Calu3 (cell line): ENCODE measurements at regions not wholly inside any gene's neighbourhood (a gene's known extent, or its start where the extent isn't known, plus 50 kb on each side); places are given as distances from the start of the nearest gene placed in this dataset.
A peak's percentile ranks its signal among the peaks of the same experiment; 100 is the strongest.

Experiments
- BruUV-seq: library from RNA; stranded (reverse); fragments of 400-500 nt; replicated peaks from 2 replicates; lab custom pipeline; 2021; lab: Mats Ljungman, UMichigan
- CTCF ChIA-PET: fragments of 300-600 bp; sonication (Branson Sonifier 250); formaldehyde crosslinking; loops from one replicate; lab custom pipeline; 2022; ENCODE audit warnings: antibody characterized with exemption; lab: Charles Lee
- DNase-seq: peaks from one replicate; pipeline ENCODE4 v3.0.0; 2022
- H3K27ac Mint-ChIP-seq: one replicate; pipeline ENCODE4 v1.8.0; 2022; ENCODE audit warnings: mixed read lengths; ENCODE audit not compliant: unreplicated experiment
- H3K27me3 Mint-ChIP-seq: one replicate; pipeline ENCODE4 v1.8.0; 2022; ENCODE audit warnings: mixed read lengths; ENCODE audit not compliant: unreplicated experiment
- H3K36me3 Mint-ChIP-seq: one replicate; pipeline ENCODE4 v1.8.0; 2022; ENCODE audit warnings: mild to moderate bottlenecking, moderate library complexity, mixed read lengths; ENCODE audit not compliant: insufficient read depth, unreplicated experiment
- H3K4me1 Mint-ChIP-seq: one replicate; pipeline ENCODE4 v1.8.0; 2022; ENCODE audit warnings: mild to moderate bottlenecking, low read depth, mixed read lengths; ENCODE audit not compliant: unreplicated experiment
- H3K4me3 Mint-ChIP-seq: one replicate; pipeline ENCODE4 v1.8.0; 2022; ENCODE audit warnings: mild to moderate bottlenecking, low read depth, moderate library complexity, mixed read lengths; ENCODE audit not compliant: unreplicated experiment
- H3K9me3 Mint-ChIP-seq: one replicate; pipeline ENCODE4 v1.8.0; 2022; ENCODE audit warnings: low read depth, mixed read lengths; ENCODE audit not compliant: unreplicated experiment
- intact Hi-C: fragments of 100-400 bp; cut with micrococcal nuclease; formaldehyde crosslinking; loops from one replicate; pipeline ENCODE4 v1.10.0; 2022; ENCODE audit not compliant: unreplicated experiment
- TF ChIP-seq, protein P1 (sequence below): fragments of 200-600 bp; IDR thresholded peaks from one replicate; pipeline ENCODE4 v1.8.0; 2022; ENCODE audit warnings: antibody characterized with exemption; ENCODE audit not compliant: unreplicated experiment

- intact Hi-C loops = loop anchor here (5.0 kb wide), 1 partner anchor 52 kb away; no protein-coding TSS in a partner anchor
- H3K36me3 Mint-ChIP-seq = peaks cover 4% of the 10 kb centered on the region
- TF ChIP-seq, protein P1, sequence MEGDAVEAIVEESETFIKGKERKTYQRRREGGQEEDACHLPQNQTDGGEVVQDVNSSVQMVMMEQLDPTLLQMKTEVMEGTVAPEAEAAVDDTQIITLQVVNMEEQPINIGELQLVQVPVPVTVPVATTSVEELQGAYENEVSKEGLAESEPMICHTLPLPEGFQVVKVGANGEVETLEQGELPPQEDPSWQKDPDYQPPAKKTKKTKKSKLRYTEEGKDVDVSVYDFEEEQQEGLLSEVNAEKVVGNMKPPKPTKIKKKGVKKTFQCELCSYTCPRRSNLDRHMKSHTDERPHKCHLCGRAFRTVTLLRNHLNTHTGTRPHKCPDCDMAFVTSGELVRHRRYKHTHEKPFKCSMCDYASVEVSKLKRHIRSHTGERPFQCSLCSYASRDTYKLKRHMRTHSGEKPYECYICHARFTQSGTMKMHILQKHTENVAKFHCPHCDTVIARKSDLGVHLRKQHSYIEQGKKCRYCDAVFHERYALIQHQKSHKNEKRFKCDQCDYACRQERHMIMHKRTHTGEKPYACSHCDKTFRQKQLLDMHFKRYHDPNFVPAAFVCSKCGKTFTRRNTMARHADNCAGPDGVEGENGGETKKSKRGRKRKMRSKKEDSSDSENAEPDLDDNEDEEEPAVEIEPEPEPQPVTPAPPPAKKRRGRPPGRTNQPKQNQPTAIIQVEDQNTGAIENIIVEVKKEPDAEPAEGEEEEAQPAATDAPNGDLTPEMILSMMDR = no peak
- no TSS peak for BruUV-seq
- no peak for DNase-seq
- CTCF ChIA-PET = no interaction called here
- H3K9me3 Mint-ChIP-seq = no peaks in the 10 kb centered on the region
- H3K27ac Mint-ChIP-seq = no peak overlapping the region
- no peaks in the 10 kb centered on the region for H3K27me3 Mint-ChIP-seq
- peaks cover 47% of the 10 kb centered on the region for H3K4me1 Mint-ChIP-seq
- H3K4me3 Mint-ChIP-seq = no peak overlapping the region
Observed at GRCh38 chr4:82215039-82215438, 158.8 kb downstream of the HNRNPD start.

GRCh38 chr4:82213485-82214417, 160.0 kb downstream of the HNRNPD start:
- intact Hi-C loops = no loop called here
- no peak overlapping the region for H3K27ac Mint-ChIP-seq
- H3K9me3 Mint-ChIP-seq = no peaks in the 10 kb centered on the region
- H3K27me3 Mint-ChIP-seq = no peaks in the 10 kb centered on the region
- CTCF ChIA-PET = interaction anchor here (1.0 kb wide), 2 partner anchors 54 to 147 kb away, joined by 3 read pairs; no protein-coding TSS in a partner anchor
- no peak overlapping the region for H3K4me3 Mint-ChIP-seq
- H3K4me1 Mint-ChIP-seq = peaks cover 37% of the 10 kb centered on the region
- H3K36me3 Mint-ChIP-seq = peaks cover 4% of the 10 kb centered on the region
- no peak for DNase-seq
- TF ChIP-seq, protein P1 = no peak
- no TSS peak for BruUV-seq

- Mint-ChIP-seq H3K4me1 (peaks cover 42% of the 10 kb centered on the region), H3K27ac (no peak overlapping the region), H3K27me3 (no peaks in the 10 kb centered on the region), H3K9me3 (peaks cover 3% of the 10 kb centered on the region), H3K4me3 (no peak overlapping the region), H3K36me3 (no peaks in the 10 kb centered on the region)
- CTCF ChIA-PET = interaction anchor here (1.1 kb wide), 1 partner anchor 283 kb away, joined by 3 read pairs; no protein-coding TSS in a partner anchor
- TF ChIP-seq, protein P1 = peak; percentile 65
- intact Hi-C loops = loop anchor here (1.0 to 10.0 kb wide), 5 partner anchors 65 to 796 kb away; no protein-coding TSS in a partner anchor
- BruUV-seq = no TSS peak
- peak; percentile 62 for DNase-seq
Observed at GRCh38 chr4:82201805-82202641, 171.8 kb downstream of the HNRNPD start.

DNA sequence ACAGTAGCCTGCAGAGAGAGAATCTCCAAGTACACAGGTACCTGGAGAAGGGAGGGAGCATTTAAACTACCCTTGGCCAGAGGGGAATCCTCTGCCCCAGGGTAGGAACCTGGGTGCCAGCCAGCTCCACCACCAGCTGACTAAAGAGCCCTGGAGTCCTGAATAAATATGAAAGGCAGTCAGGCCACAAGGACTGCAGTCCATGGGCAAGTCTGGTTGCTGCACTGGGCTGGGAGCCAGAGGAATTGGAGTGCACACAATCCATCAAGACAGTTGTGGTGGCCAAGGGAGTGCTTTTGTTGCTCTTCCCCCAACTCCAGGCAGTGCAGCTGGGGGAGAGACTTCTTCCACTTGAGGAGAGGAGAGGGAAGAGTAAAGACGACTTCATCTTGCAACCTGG, 172.5 kb downstream of the HNRNPD start:
- no peak overlapping the region for H3K4me3 Mint-ChIP-seq
- no peak overlapping the region for H3K27ac Mint-ChIP-seq
- CTCF ChIA-PET = interaction anchor here (1.1 kb wide), 1 partner anchor 282 kb away, joined by 3 read pairs; no protein-coding TSS in a partner anchor
- no peaks in the 10 kb centered on the region for H3K36me3 Mint-ChIP-seq
- no peaks in the 10 kb centered on the region for H3K27me3 Mint-ChIP-seq
- TF ChIP-seq, protein P1 = no peak
- intact Hi-C loops = loop anchor here (5.0 to 10.0 kb wide), 4 partner anchors 66 to 734 kb away; no protein-coding TSS in a partner anchor
- no peaks in the 10 kb centered on the region for H3K9me3 Mint-ChIP-seq
- peaks cover 45% of the 10 kb centered on the region for H3K4me1 Mint-ChIP-seq
- DNase-seq = peak; percentile 21
- BruUV-seq = no TSS peak
